ENCODE measurements at regions not wholly inside any gene's neighbourhood (a gene's known extent, or its start where the extent isn't known, plus 50 kb on each side); places are given as distances from the start of the nearest gene placed in this dataset.

DNA sequence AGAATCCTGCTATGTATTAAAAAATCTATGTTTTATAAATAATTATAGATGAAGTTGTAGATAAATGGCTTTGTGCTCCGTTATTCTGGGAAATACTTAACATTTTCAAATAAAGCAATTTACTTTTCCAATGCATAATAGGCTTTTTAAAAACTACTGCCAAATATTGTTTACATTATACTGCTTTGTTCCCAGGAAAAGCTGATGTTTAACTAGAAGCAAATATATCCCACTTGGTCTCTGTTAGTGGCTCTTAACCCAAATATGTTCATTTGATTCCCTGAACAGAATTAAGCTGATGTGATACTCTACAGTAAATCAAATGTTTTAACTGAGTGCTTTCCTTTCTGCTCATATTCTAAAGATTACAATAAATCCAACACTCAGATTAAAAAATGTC is 326.3 kb downstream of the SLCO4C1 start:
- H3K36me3 ChIP-seq (ENCODE audit: insufficient read depth), result no peaks in the 10 kb centered on the region
- H3K79me2 ChIP-seq (replicated peaks; ENCODE audit: insufficient read depth), result no peaks in the 10 kb centered on the region
- H3K4me1 ChIP-seq (ENCODE audit: insufficient read depth), result no peaks in the 10 kb centered on the region
- H4K20me1 ChIP-seq (replicated peaks; ENCODE audit: insufficient read depth), result no peaks in the 10 kb centered on the region
- ATAC-seq (no peak), DNase-seq (ENCODE audit: low spot score) (no peak)
- H3K4me1 Mint-ChIP-seq, result no peaks in the 10 kb centered on the region
- no peaks in the 10 kb centered on the region for H3K9me2 ChIP-seq (ENCODE audit: insufficient read depth)
- H3K27ac ChIP-seq (ENCODE audit: low read depth), result no peak overlapping the region
- no peak overlapping the region for H2AFZ ChIP-seq
- no peaks in the 10 kb centered on the region for H3K9me3 Mint-ChIP-seq
- no peak overlapping the region for H3K4me3 Mint-ChIP-seq
- no peak overlapping the region for H3K4me2 ChIP-seq
- no peaks in the 10 kb centered on the region for H3K36me3 Mint-ChIP-seq (ENCODE audit: low read depth)
- H3K27me3 ChIP-seq (ENCODE audit: insufficient read depth), result no peaks in the 10 kb centered on the region
- no peak overlapping the region for H3K27ac Mint-ChIP-seq
- H3K4me3 ChIP-seq, result no peak overlapping the region
- no peaks in the 10 kb centered on the region for H3K27me3 Mint-ChIP-seq (ENCODE audit: insufficient read depth, low read depth, poor library complexity)
- H3F3A ChIP-seq (replicated peaks; ENCODE audit: low read depth), result no peaks in the 10 kb centered on the region
- TF ChIP-seq EZH2 (IDR thresholded peaks at IDR 0.05; ENCODE audit: low read depth, unreplicated experiment) (no peak), ZNF331 (CRISPR knock-in tag; IDR thresholded peaks at IDR 0.05; ENCODE audit: low read depth) (no peak), ZNF114 (CRISPR knock-in tag; IDR thresholded peaks at IDR 0.05) (no peak), EZH2phosphoT487 (IDR thresholded peaks at IDR 0.05; ENCODE audit: unreplicated experiment) (no peak), STAT1 (IDR thresholded peaks at IDR 0.05; ENCODE audit: unreplicated experiment) (no peak)
- TF ChIP-seq, protein P1, sequence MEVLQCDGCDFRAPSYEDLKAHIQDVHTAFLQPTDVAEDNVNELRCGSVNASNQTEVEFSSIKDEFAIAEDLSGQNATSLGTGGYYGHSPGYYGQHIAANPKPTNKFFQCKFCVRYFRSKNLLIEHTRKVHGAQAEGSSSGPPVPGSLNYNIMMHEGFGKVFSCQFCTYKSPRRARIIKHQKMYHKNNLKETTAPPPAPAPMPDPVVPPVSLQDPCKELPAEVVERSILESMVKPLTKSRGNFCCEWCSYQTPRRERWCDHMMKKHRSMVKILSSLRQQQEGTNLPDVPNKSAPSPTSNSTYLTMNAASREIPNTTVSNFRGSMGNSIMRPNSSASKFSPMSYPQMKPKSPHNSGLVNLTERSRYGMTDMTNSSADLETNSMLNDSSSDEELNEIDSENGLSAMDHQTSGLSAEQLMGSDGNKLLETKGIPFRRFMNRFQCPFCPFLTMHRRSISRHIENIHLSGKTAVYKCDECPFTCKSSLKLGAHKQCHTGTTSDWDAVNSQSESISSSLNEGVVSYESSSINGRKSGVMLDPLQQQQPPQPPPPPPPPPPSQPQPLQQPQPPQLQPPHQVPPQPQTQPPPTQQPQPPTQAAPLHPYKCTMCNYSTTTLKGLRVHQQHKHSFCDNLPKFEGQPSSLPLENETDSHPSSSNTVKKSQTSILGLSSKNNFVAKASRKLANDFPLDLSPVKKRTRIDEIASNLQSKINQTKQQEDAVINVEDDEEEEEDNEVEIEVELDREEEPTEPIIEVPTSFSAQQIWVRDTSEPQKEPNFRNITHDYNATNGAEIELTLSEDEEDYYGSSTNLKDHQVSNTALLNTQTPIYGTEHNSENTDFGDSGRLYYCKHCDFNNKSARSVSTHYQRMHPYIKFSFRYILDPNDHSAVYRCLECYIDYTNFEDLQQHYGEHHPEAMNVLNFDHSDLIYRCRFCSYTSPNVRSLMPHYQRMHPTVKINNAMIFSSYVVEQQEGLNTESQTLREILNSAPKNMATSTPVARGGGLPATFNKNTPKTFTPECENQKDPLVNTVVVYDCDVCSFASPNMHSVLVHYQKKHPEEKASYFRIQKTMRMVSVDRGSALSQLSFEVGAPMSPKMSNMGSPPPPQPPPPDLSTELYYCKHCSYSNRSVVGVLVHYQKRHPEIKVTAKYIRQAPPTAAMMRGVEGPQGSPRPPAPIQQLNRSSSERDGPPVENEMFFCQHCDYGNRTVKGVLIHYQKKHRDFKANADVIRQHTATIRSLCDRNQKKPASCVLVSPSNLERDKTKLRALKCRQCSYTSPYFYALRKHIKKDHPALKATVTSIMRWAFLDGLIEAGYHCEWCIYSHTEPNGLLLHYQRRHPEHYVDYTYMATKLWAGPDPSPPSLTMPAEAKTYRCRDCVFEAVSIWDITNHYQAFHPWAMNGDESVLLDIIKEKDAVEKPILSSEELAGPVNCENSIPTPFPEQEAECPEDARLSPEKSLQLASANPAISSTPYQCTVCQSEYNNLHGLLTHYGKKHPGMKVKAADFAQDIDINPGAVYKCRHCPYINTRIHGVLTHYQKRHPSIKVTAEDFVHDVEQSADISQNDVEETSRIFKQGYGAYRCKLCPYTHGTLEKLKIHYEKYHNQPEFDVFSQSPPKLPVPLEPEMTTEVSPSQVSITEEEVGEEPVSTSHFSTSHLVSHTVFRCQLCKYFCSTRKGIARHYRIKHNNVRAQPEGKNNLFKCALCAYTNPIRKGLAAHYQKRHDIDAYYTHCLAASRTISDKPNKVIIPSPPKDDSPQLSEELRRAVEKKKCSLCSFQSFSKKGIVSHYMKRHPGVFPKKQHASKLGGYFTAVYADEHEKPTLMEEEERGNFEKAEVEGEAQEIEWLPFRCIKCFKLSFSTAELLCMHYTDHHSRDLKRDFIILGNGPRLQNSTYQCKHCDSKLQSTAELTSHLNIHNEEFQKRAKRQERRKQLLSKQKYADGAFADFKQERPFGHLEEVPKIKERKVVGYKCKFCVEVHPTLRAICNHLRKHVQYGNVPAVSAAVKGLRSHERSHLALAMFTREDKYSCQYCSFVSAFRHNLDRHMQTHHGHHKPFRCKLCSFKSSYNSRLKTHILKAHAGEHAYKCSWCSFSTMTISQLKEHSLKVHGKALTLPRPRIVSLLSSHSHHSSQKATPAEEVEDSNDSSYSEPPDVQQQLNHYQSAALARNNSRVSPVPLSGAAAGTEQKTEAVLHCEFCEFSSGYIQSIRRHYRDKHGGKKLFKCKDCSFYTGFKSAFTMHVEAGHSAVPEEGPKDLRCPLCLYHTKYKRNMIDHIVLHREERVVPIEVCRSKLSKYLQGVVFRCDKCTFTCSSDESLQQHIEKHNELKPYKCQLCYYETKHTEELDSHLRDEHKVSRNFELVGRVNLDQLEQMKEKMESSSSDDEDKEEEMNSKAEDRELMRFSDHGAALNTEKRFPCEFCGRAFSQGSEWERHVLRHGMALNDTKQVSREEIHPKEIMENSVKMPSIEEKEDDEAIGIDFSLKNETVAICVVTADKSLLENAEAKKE (CRISPR knock-in tag; IDR thresholded peaks at IDR 0.05), result no peak
- TF ChIP-seq, protein P2, sequence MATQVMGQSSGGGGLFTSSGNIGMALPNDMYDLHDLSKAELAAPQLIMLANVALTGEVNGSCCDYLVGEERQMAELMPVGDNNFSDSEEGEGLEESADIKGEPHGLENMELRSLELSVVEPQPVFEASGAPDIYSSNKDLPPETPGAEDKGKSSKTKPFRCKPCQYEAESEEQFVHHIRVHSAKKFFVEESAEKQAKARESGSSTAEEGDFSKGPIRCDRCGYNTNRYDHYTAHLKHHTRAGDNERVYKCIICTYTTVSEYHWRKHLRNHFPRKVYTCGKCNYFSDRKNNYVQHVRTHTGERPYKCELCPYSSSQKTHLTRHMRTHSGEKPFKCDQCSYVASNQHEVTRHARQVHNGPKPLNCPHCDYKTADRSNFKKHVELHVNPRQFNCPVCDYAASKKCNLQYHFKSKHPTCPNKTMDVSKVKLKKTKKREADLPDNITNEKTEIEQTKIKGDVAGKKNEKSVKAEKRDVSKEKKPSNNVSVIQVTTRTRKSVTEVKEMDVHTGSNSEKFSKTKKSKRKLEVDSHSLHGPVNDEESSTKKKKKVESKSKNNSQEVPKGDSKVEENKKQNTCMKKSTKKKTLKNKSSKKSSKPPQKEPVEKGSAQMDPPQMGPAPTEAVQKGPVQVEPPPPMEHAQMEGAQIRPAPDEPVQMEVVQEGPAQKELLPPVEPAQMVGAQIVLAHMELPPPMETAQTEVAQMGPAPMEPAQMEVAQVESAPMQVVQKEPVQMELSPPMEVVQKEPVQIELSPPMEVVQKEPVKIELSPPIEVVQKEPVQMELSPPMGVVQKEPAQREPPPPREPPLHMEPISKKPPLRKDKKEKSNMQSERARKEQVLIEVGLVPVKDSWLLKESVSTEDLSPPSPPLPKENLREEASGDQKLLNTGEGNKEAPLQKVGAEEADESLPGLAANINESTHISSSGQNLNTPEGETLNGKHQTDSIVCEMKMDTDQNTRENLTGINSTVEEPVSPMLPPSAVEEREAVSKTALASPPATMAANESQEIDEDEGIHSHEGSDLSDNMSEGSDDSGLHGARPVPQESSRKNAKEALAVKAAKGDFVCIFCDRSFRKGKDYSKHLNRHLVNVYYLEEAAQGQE (IDR thresholded peaks at IDR 0.05; ENCODE audit: unreplicated experiment), result no peak
